Fibroblast of villous mesenchyme (primary cell): ENCODE measurements at regions not wholly inside any gene's neighbourhood (a gene's known extent, or its start where the extent isn't known, plus 50 kb on each side); places are given as distances from the start of the nearest gene placed in this dataset.

Experiments
- DNase-seq: peaks from one replicate; pipeline ENCODE4 v3.0.0-alpha.2; 2010; ENCODE audit warnings: low read depth
- H3K4me3 ChIP-seq: 2 replicates; pipeline ENCODE4 v1.5.1; 2011; ENCODE audit warnings: low read depth, mild to moderate bottlenecking, low read length
- TF ChIP-seq, protein P1 (sequence below): IDR thresholded peaks from 2 replicates; pipeline ENCODE4 v1.5.1; 2012; ENCODE audit warnings: low read depth, mild to moderate bottlenecking, low read length; ENCODE audit not compliant: insufficient read depth

DNA sequence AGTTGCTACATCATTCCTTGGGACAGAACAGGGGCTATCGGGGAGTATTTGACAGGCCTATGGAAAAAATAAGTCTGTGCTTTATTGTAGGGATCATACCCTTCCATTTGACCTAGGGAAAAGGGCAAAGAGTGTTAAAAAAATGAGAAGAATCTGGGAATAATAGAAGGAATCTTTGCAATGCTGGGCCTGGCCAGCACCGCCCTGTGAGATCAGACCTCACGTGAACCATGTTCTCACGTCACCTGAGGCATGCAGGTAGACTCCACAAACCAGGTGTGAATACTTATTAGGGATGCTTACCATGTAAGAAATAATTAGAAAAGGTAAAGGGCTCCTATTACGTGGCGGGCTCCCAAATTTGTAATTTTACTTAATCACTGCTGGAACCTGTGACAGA is 177.5 kb upstream of the GATA6 start:
- TF ChIP-seq, protein P1, sequence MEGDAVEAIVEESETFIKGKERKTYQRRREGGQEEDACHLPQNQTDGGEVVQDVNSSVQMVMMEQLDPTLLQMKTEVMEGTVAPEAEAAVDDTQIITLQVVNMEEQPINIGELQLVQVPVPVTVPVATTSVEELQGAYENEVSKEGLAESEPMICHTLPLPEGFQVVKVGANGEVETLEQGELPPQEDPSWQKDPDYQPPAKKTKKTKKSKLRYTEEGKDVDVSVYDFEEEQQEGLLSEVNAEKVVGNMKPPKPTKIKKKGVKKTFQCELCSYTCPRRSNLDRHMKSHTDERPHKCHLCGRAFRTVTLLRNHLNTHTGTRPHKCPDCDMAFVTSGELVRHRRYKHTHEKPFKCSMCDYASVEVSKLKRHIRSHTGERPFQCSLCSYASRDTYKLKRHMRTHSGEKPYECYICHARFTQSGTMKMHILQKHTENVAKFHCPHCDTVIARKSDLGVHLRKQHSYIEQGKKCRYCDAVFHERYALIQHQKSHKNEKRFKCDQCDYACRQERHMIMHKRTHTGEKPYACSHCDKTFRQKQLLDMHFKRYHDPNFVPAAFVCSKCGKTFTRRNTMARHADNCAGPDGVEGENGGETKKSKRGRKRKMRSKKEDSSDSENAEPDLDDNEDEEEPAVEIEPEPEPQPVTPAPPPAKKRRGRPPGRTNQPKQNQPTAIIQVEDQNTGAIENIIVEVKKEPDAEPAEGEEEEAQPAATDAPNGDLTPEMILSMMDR, result no peak
- no peak for DNase-seq
- H3K4me3 ChIP-seq, result no peak overlapping the region

DNA sequence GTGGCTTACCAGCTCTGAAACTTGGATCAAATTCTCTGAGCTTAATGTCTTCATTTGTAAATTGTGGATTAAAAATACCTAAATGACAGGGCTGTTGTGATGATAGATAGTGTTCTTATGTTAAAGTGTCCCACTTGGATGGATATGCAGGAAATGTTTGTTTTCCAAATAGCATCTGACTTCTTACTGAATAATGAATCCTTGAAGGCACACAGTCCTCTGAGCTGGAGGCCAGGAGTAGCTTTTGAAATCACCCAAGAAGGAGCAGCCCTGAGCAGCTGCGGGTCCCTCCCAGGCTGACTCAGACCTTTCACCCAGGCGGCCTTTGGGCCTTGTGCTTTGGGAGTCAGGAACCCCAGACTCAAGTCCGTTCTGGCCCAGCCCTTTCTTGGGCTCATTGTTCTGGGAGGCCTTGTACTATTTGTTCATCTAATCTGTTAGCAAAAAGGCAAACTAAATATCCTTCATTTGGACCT is 173.0 kb upstream of the GATA6 start:
- peak; percentile 11 for DNase-seq
- H3K4me3 ChIP-seq, result no peak overlapping the region

DNA sequence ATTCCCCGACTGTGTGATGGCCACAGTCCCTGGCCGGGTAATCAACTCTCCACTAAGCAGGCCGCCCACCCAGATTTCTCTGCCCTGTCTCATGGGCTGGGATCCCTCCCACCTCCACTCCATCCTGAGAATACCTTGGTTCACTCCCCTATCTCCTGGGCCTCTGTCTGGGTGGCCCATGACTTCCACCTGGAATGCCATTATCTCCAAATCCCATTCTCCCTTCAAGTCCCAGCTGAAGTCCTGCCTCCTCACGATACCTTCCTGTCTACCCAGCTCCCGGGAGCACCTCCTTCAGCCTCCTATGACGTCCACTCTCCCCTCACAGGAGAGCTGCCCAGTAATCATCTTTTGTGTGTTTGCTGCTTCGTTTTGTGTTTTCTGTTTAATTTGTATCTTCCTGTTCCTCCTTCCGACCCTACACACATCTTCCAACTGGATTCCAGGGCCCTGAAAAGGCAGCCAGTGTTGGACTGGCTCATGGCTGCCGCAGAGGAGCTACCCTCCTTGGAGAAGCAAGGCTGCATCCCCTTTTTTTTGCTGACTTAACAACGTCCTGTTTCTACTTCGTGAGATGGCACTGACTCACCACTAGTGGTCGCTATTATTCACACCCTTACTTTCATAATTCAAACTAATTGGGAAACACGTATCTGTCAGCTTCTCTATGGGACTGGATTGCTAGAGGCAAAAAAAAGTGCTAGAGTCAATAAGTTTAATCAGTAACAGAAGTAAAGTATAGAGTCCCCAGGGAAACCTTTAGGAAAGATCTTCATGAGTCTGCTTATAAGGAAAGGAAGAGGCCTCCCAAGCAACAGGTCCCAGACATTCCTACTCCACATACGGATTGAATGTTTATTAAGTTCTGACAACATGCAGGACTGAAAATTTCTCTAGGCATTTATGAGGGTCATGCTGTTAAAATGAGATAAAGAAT is 171.9 kb upstream of the GATA6 start:
- no peak overlapping the region for H3K4me3 ChIP-seq
- TF ChIP-seq, protein P1, result peak; percentile 85
- peak; percentile 59 for DNase-seq

More for the DNA sequence above, 173.0 kb upstream of the GATA6 start:
- TF ChIP-seq, protein P1, result no peak

DNA sequence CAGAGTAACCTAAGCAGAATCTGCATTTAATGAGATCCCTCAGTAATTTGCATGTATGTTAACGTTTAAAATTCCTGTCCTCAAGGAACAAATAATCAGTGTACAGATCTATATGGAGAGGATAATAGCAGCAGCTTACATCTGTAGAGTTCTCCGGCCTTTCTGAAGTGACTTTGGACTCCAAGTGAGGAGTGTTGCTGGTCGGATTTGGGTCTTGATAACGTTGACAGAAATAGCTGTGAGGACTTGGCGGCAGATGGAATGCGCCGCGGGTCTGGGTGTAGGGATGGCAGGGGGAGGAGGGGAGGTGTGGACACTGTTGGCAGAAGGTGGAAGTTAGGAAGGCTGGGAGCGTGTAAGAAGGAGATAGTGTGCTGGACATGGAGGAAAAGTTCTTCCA is 170.9 kb upstream of the GATA6 start:
- H3K4me3 ChIP-seq, result no peak overlapping the region
- TF ChIP-seq, protein P1, result no peak
- DNase-seq, result no peak

DNA sequence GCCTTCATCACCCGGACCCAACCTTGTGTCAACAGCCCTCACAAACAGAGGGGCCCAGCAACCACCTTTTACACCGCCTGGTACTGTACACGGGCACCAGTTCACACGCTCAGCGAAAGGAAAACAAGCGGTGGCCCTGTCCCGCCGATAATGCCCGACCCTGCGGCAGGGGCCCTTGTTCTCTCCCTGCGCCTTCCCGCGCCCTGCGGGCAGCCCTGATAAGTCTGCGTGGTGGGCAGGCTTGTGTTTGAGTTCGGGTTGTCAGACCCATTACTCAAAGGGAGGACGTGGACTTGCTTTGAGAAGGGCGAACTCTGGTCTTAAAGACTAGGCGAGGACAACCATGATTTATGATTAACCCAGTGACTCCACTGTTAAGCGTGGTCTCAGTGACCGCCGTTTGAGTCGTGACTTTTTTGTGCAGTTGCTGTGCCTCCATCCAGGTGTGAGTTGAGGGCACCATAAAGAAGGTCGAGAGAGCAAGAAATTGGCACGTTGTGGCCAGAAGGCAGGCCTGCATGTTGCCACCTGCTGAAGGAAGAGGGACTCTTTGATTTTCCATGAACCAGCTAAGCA is 167.4 kb upstream of the GATA6 start:
- TF ChIP-seq, protein P1, result no peak
- no peak for DNase-seq
- H3K4me3 ChIP-seq, result no peak overlapping the region

DNA sequence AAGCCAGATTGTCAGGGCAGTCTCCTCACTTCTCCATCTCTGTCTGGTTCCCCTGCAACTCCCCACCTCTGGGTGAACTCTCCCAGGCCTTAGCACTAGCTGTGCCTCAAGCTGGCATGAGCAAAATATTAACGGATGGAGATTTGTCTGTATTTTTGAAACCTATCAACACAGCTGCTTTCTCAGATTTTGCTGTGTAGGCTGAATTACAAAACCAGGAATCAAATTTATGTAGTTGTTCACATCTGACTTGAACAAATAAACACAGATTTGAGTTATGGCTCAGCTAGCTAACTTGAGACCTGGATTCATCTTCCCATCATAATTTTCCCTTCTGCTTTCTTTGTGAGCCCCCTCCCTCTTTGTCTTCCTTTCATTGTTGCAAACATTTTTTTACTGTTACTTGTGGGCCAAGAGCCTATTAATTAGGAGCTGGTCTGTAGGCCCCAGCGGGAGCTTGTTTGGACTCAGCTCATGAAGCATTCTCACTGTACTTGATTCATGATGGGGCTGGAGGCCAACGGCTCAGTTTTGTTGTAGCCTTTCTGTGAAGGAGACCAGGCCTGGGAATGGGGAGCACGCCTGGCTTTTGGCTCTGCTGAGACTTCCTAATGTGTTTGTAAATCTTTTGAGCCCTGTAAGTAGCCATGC is 164.1 kb upstream of the GATA6 start:
- DNase-seq, result no peak
- no peak overlapping the region for H3K4me3 ChIP-seq
- TF ChIP-seq, protein P1, result no peak
